ENCODE measurements at regions not wholly inside any gene's neighbourhood (a gene's known extent, or its start where the extent isn't known, plus 50 kb on each side); places are given as distances from the start of the nearest gene placed in this dataset.
A peak's percentile ranks its signal among the peaks of the same experiment; 100 is the strongest.
"Not testable (repeated sequence)": the region's sequence is repeated elsewhere in the genome, so short reads cannot be mapped to it uniquely, and the experiment has no call there.

GRCh38 chr4:77220828-77221613 is 64.0 kb downstream of the CCNG2 start:
- DNase-seq = no peak

- DNase-seq = no peak
Measured at GRCh38 chr4:77225022-77225421, 68.0 kb downstream of the CCNG2 start.

GRCh38 chr4:77226939-77227705 is 70.1 kb downstream of the CCNG2 start:
- DNase-seq = no peak

- DNase-seq = no peak
Measured at GRCh38 chr4:77229433-77229832, 72.4 kb downstream of the CCNG2 start.

- DNase-seq = no peak
Measured at GRCh38 chr4:77232653-77233052, 75.6 kb downstream of the CCNG2 start.

- no peak for DNase-seq
Measured at GRCh38 chr4:77235289-77235854, 78.4 kb downstream of the CCNG2 start.

GRCh38 chr4:77236806-77237205 is 79.8 kb downstream of the CCNG2 start:
- DNase-seq = no peak

GRCh38 chr4:77240469-77241066 is 83.6 kb downstream of the CCNG2 start:
- peak; percentile 3 for DNase-seq

GRCh38 chr4:77248805-77249204 is 91.8 kb downstream of the CCNG2 start:
- DNase-seq = no peak

- DNase-seq = no peak
Measured at GRCh38 chr4:77251751-77252150, 94.7 kb downstream of the CCNG2 start.

GRCh38 chr4:77263247-77263646 is 106.2 kb downstream of the CCNG2 start:
- no peak for DNase-seq

GRCh38 chr4:77263976-77264375 is 107.0 kb downstream of the CCNG2 start:
- not testable (repeated sequence) for DNase-seq

- DNase-seq = no peak
Measured at GRCh38 chr4:77264826-77265225, 107.8 kb downstream of the CCNG2 start.

- DNase-seq = no peak
Measured at GRCh38 chr4:77268108-77268507, 111.1 kb downstream of the CCNG2 start.

GRCh38 chr4:77269505-77269904 is 112.5 kb downstream of the CCNG2 start:
- no peak for DNase-seq

- DNase-seq = no peak
Measured at GRCh38 chr4:77273412-77273811, 116.4 kb downstream of the CCNG2 start.

GRCh38 chr4:77279114-77279513 is 122.1 kb downstream of the CCNG2 start:
- DNase-seq = not testable (repeated sequence)

- no peak for DNase-seq
Measured at GRCh38 chr4:77282305-77282704, 125.3 kb downstream of the CCNG2 start.

GRCh38 chr4:77284036-77284435 is 127.0 kb downstream of the CCNG2 start:
- no peak for DNase-seq

- no peak for DNase-seq
Measured at GRCh38 chr4:77286906-77287305, 129.9 kb downstream of the CCNG2 start.

GRCh38 chr4:77293426-77293825 is 136.4 kb downstream of the CCNG2 start:
- no peak for DNase-seq

GRCh38 chr4:77300996-77301395 is 144.0 kb downstream of the CCNG2 start:
- DNase-seq = not testable (repeated sequence)

- DNase-seq = no peak
Measured at GRCh38 chr4:77305766-77306165, 148.8 kb downstream of the CCNG2 start.

- DNase-seq = no peak
Measured at GRCh38 chr4:77306496-77306895, 149.5 kb downstream of the CCNG2 start.
